Stimulated activated CD4-positive, alpha-beta T cell treated with anti-CD3 and anti-CD28 coated beads, Interleukin-15, amount 100 ng/mL, for 24 hours (primary cell): ENCODE measurements at regions not wholly inside any gene's neighbourhood (a gene's known extent, or its start where the extent isn't known, plus 50 kb on each side); places are given as distances from the start of the nearest gene placed in this dataset.
A peak's percentile ranks its signal among the peaks of the same experiment; 100 is the strongest.

Experiments
- DNase-seq: peaks from one replicate; pipeline ENCODE4 v3.0.0-alpha.2; 2020

- DNase-seq: no peak
Observed at GRCh38 chr2:196224756-196225155, 53.4 kb upstream of the STK17B start.

- DNase-seq: no peak
Observed at GRCh38 chr2:196225213-196225612, 53.8 kb upstream of the STK17B start.

GRCh38 chr2:196226058-196226706, 54.8 kb upstream of the STK17B start:
- DNase-seq: no peak

GRCh38 chr2:196226707-196227065, 55.3 kb upstream of the STK17B start:
- DNase-seq: no peak

- DNase-seq: no peak
Observed at GRCh38 chr2:196229013-196229412, 57.6 kb upstream of the STK17B start.

GRCh38 chr2:196230061-196230854, 58.9 kb upstream of the STK17B start:
- DNase-seq: peak; percentile 54

GRCh38 chr2:196233021-196233804, 61.8 kb upstream of the STK17B start:
- no peak for DNase-seq

- DNase-seq: no peak
Observed at GRCh38 chr2:196233805-196234475, 62.6 kb upstream of the STK17B start.

- peak; percentile 78 for DNase-seq
Observed at GRCh38 chr2:196234672-196235071, 63.3 kb upstream of the STK17B start.

GRCh38 chr2:196238836-196239380, 67.5 kb upstream of the STK17B start:
- no peak for DNase-seq

- DNase-seq: peak; percentile 84
Observed at GRCh38 chr2:196239622-196240587, 68.5 kb upstream of the STK17B start.

GRCh38 chr2:196241175-196241574, 69.8 kb upstream of the STK17B start:
- DNase-seq: no peak

GRCh38 chr2:196242131-196242620, 70.8 kb upstream of the STK17B start:
- DNase-seq: no peak

GRCh38 chr2:196244516-196244915, 73.1 kb upstream of the STK17B start:
- DNase-seq: no peak

GRCh38 chr2:196244966-196245365, 73.6 kb upstream of the STK17B start:
- DNase-seq: no peak

GRCh38 chr2:196245378-196246140, 74.2 kb upstream of the STK17B start:
- no peak for DNase-seq

GRCh38 chr2:196247114-196247975, 76.0 kb upstream of the STK17B start:
- DNase-seq: no peak

- DNase-seq: no peak
Observed at GRCh38 chr2:196247976-196248280, 76.5 kb upstream of the STK17B start.

GRCh38 chr2:196248467-196249094, 77.2 kb upstream of the STK17B start:
- DNase-seq: no peak
